ENCODE measurements at regions not wholly inside any gene's neighbourhood (a gene's known extent, or its start where the extent isn't known, plus 50 kb on each side); places are given as distances from the start of the nearest gene placed in this dataset.

DNA sequence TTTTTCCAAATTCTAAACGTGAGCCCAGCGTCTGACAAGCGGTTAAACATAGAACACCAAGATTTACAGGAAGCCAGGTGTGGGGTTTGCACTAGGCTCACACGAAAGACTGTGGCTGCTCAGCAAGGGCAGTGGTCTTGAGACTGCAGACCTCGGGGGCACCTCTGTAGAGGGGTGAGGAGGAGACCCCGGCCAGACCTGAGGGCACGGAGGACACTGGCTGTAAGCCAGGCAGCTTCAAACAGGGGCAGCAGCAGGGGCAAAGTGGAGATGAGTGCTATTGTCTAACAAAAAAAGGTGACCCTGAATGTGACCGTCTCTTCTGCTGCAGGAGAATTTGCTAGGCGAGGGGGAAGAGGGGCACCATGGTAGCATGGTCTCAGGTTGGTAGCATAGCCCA, 140.3 kb downstream of the CYP26B1 start (continued):
- no peak for TF ChIP-seq POLR2AphosphoS5 (IDR thresholded peaks at IDR 0.05; ENCODE audit: low read depth)
- TF ChIP-seq CREB1 (CRISPR knock-in tag; IDR thresholded peaks at IDR 0.05; ENCODE audit: low read depth): no peak
- no peak for TF ChIP-seq ZNF331 (CRISPR knock-in tag; IDR thresholded peaks at IDR 0.05; ENCODE audit: low read depth)
- TF ChIP-seq, protein P1, sequence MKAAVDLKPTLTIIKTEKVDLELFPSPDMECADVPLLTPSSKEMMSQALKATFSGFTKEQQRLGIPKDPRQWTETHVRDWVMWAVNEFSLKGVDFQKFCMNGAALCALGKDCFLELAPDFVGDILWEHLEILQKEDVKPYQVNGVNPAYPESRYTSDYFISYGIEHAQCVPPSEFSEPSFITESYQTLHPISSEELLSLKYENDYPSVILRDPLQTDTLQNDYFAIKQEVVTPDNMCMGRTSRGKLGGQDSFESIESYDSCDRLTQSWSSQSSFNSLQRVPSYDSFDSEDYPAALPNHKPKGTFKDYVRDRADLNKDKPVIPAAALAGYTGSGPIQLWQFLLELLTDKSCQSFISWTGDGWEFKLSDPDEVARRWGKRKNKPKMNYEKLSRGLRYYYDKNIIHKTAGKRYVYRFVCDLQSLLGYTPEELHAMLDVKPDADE (IDR thresholded peaks at IDR 0.05): no peak
- TF ChIP-seq JUNB (IDR thresholded peaks at IDR 0.05; ENCODE audit: unreplicated experiment): no peak
- TF ChIP-seq, protein P2, sequence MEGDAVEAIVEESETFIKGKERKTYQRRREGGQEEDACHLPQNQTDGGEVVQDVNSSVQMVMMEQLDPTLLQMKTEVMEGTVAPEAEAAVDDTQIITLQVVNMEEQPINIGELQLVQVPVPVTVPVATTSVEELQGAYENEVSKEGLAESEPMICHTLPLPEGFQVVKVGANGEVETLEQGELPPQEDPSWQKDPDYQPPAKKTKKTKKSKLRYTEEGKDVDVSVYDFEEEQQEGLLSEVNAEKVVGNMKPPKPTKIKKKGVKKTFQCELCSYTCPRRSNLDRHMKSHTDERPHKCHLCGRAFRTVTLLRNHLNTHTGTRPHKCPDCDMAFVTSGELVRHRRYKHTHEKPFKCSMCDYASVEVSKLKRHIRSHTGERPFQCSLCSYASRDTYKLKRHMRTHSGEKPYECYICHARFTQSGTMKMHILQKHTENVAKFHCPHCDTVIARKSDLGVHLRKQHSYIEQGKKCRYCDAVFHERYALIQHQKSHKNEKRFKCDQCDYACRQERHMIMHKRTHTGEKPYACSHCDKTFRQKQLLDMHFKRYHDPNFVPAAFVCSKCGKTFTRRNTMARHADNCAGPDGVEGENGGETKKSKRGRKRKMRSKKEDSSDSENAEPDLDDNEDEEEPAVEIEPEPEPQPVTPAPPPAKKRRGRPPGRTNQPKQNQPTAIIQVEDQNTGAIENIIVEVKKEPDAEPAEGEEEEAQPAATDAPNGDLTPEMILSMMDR (conservative IDR thresholded peaks at IDR 0.05; ENCODE audit: low read depth in 2 of 2): no peak
- TF ChIP-seq STAT1 (IDR thresholded peaks at IDR 0.05; ENCODE audit: unreplicated experiment): no peak
- no peak for TF ChIP-seq EZH2 (IDR thresholded peaks at IDR 0.05; ENCODE audit: low read depth, unreplicated experiment)

DNA sequence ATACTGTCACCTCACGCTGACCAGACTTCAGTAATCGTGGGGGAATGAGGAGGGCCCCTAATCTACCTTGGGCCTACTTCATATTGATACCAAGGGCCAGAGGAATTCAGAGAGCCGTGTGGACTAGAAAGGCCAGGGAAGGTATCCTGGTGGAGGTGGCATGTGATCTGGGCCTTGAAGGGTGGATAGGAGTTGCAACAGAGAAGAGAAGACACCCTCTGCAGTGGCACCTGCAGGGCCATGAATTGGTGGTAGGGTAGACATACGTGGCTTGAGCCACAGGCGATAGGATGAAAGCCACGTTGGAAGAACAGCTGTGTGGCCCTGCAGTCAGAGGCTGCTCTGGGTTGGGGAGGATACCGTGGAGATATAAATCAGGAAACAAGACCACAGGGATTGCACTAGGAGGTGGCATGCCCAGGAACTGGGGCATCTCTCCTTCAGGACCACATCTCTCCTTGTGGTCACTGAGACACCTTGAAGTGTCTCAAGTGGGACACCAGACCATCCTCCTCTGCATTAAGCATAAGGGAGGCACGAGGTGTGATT, 141.4 kb downstream of the CYP26B1 start:
- Histone ChIP-seq H3K9me2 (ENCODE audit: insufficient read depth) (no peaks in the 10 kb centered on the region), H3K4me1 (ENCODE audit: insufficient read depth) (no peaks in the 10 kb centered on the region), H3F3A (replicated peaks; ENCODE audit: low read depth) (no peaks in the 10 kb centered on the region), H3K79me2 (replicated peaks; ENCODE audit: insufficient read depth) (no peaks in the 10 kb centered on the region), H3K27ac (ENCODE audit: low read depth) (no peak overlapping the region), H4K20me1 (replicated peaks; ENCODE audit: insufficient read depth) (no peaks in the 10 kb centered on the region), H2AFZ (no peak overlapping the region), H3K27me3 (ENCODE audit: insufficient read depth) (no peaks in the 10 kb centered on the region), H3K4me2 (no peak overlapping the region), H3K4me3 (no peak overlapping the region), H3K36me3 (ENCODE audit: insufficient read depth) (no peaks in the 10 kb centered on the region)
- Mint-ChIP-seq H3K36me3 (ENCODE audit: low read depth) (no peaks in the 10 kb centered on the region; the same call in 2 of the 3 replicates), H3K4me3 (no peak overlapping the region), H3K4me1 (peaks cover 11% of the 10 kb centered on the region), H3K27me3 (ENCODE audit: insufficient read depth, low read depth, poor library complexity) (no peaks in the 10 kb centered on the region), H3K9me3 (no peaks in the 10 kb centered on the region), H3K27ac (no peak overlapping the region)
- DNase-seq (ENCODE audit: low spot score) (no peak), ATAC-seq (no peak)
- TF ChIP-seq ZNF331 (CRISPR knock-in tag; IDR thresholded peaks at IDR 0.05; ENCODE audit: low read depth) (no peak), EZH2phosphoT487 (IDR thresholded peaks at IDR 0.05; ENCODE audit: unreplicated experiment) (no peak), NANOG (IDR thresholded peaks at IDR 0.05; ENCODE audit: borderline replicate concordance) (no peak), CREB1 (CRISPR knock-in tag; IDR thresholded peaks at IDR 0.05; ENCODE audit: low read depth) (no peak), ZNF114 (CRISPR knock-in tag; IDR thresholded peaks at IDR 0.05) (no peak), JUNB (IDR thresholded peaks at IDR 0.05; ENCODE audit: unreplicated experiment) (no peak), POLR2AphosphoS5 (IDR thresholded peaks at IDR 0.05; ENCODE audit: low read depth) (no peak)
- TF ChIP-seq, protein P1 (IDR thresholded peaks at IDR 0.05): no peak
- TF ChIP-seq, protein P2 (conservative IDR thresholded peaks at IDR 0.05; ENCODE audit: low read depth in 2 of 2): no peak
- TF ChIP-seq, protein P3, sequence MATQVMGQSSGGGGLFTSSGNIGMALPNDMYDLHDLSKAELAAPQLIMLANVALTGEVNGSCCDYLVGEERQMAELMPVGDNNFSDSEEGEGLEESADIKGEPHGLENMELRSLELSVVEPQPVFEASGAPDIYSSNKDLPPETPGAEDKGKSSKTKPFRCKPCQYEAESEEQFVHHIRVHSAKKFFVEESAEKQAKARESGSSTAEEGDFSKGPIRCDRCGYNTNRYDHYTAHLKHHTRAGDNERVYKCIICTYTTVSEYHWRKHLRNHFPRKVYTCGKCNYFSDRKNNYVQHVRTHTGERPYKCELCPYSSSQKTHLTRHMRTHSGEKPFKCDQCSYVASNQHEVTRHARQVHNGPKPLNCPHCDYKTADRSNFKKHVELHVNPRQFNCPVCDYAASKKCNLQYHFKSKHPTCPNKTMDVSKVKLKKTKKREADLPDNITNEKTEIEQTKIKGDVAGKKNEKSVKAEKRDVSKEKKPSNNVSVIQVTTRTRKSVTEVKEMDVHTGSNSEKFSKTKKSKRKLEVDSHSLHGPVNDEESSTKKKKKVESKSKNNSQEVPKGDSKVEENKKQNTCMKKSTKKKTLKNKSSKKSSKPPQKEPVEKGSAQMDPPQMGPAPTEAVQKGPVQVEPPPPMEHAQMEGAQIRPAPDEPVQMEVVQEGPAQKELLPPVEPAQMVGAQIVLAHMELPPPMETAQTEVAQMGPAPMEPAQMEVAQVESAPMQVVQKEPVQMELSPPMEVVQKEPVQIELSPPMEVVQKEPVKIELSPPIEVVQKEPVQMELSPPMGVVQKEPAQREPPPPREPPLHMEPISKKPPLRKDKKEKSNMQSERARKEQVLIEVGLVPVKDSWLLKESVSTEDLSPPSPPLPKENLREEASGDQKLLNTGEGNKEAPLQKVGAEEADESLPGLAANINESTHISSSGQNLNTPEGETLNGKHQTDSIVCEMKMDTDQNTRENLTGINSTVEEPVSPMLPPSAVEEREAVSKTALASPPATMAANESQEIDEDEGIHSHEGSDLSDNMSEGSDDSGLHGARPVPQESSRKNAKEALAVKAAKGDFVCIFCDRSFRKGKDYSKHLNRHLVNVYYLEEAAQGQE (IDR thresholded peaks at IDR 0.05; ENCODE audit: unreplicated experiment): no peak
